Activated T-helper 1 cell treated with anti-CD3 and anti-CD28 coated beads, Interleukin-12 subunit alpha, Interleukin-12 subunit beta, Interleukin-2, Interleukin-4 antibody, amounts not matched to agents 30 ng/mL and 10 ng/mL and 1 ng/mL, durations not matched to agents 14 hours and 24 hours and 36 hours (primary cell): ENCODE measurements at regions not wholly inside any gene's neighbourhood (a gene's known extent, or its start where the extent isn't known, plus 50 kb on each side); places are given as distances from the start of the nearest gene placed in this dataset.

ENCODE experiments used
- DNase-seq: peaks from one replicate; pipeline ENCODE4 v3.0.0; 2021; ENCODE audit warnings: low spot score
- H3K27ac Mint-ChIP-seq: one replicate; pipeline ENCODE4 v1.8.0; 2021; ENCODE audit warnings: mild to moderate bottlenecking, mixed read lengths
- H3K27me3 Mint-ChIP-seq: one replicate; pipeline ENCODE4 v1.8.0; 2022; ENCODE audit warnings: mild to moderate bottlenecking, moderate library complexity, mixed read lengths; ENCODE audit not compliant: insufficient read depth
- H3K36me3 Mint-ChIP-seq: one replicate; pipeline ENCODE4 v1.8.0; 2021; ENCODE audit warnings: low read depth, mixed read lengths
- H3K4me1 Mint-ChIP-seq: one replicate; pipeline ENCODE4 v1.8.0; 2021; ENCODE audit warnings: low read depth, mixed read lengths
- H3K4me3 Mint-ChIP-seq: one replicate; pipeline ENCODE4 v1.8.0; 2021; ENCODE audit warnings: mild to moderate bottlenecking, moderate library complexity, mixed read lengths
- H3K9me3 Mint-ChIP-seq: one replicate; pipeline ENCODE4 v1.8.0; 2021; ENCODE audit warnings: mixed read lengths
- intact Hi-C: fragments of 100-400 bp; cut with micrococcal nuclease; formaldehyde crosslinking; loops from one replicate; pipeline ENCODE4 v1.15.1; 2024

GRCh38 chr2:579351-579886 is 97.8 kb downstream of the TMEM18 start:
- peaks cover 10% of the 10 kb centered on the region for H3K9me3 Mint-ChIP-seq
- H3K27ac Mint-ChIP-seq: no peak overlapping the region
- no peak for DNase-seq
- intact Hi-C loops: no loop called here
- no peaks in the 10 kb centered on the region for H3K36me3 Mint-ChIP-seq
- no peak overlapping the region for H3K4me3 Mint-ChIP-seq
- H3K4me1 Mint-ChIP-seq: no peaks in the 10 kb centered on the region
- peaks cover 5% of the 10 kb centered on the region for H3K27me3 Mint-ChIP-seq

- intact Hi-C loops: no loop called here
- Mint-ChIP-seq H3K36me3 (no peaks in the 10 kb centered on the region), H3K27ac (no peak overlapping the region), H3K27me3 (peaks cover 6% of the 10 kb centered on the region), H3K9me3 (peaks cover 10% of the 10 kb centered on the region), H3K4me3 (no peak overlapping the region), H3K4me1 (no peaks in the 10 kb centered on the region)
- DNase-seq: no peak
These were observed 100.9 kb downstream of the TMEM18 start for GRCh38 chr2:576292-576691.

GRCh38 chr2:575727-576236 is 101.4 kb downstream of the TMEM18 start:
- intact Hi-C loops: no loop called here
- Mint-ChIP-seq H3K27ac (no peak overlapping the region), H3K27me3 (peaks cover 8% of the 10 kb centered on the region), H3K4me3 (no peak overlapping the region), H3K36me3 (no peaks in the 10 kb centered on the region), H3K9me3 (peaks cover 10% of the 10 kb centered on the region), H3K4me1 (no peaks in the 10 kb centered on the region)
- DNase-seq: no peak

- H3K9me3 Mint-ChIP-seq: peaks cover 10% of the 10 kb centered on the region
- no peaks in the 10 kb centered on the region for H3K4me1 Mint-ChIP-seq
- intact Hi-C loops: no loop called here
- H3K36me3 Mint-ChIP-seq: no peaks in the 10 kb centered on the region
- no peak overlapping the region for H3K27ac Mint-ChIP-seq
- H3K4me3 Mint-ChIP-seq: no peak overlapping the region
- peaks cover 13% of the 10 kb centered on the region for H3K27me3 Mint-ChIP-seq
- DNase-seq: no peak
These were observed 102.0 kb downstream of the TMEM18 start for GRCh38 chr2:575030-575726.

GRCh38 chr2:573805-574392 is 103.3 kb downstream of the TMEM18 start:
- no peak for DNase-seq
- Mint-ChIP-seq H3K4me3 (no peak overlapping the region), H3K9me3 (peaks cover 10% of the 10 kb centered on the region), H3K27ac (no peak overlapping the region), H3K36me3 (no peaks in the 10 kb centered on the region), H3K27me3 (peaks cover 13% of the 10 kb centered on the region), H3K4me1 (no peaks in the 10 kb centered on the region)
- intact Hi-C loops: no loop called here

GRCh38 chr2:573025-573424 is 104.2 kb downstream of the TMEM18 start:
- H3K36me3 Mint-ChIP-seq: no peaks in the 10 kb centered on the region
- intact Hi-C loops: no loop called here
- no peaks in the 10 kb centered on the region for H3K4me1 Mint-ChIP-seq
- no peak for DNase-seq
- no peak overlapping the region for H3K4me3 Mint-ChIP-seq
- peaks cover 12% of the 10 kb centered on the region for H3K27me3 Mint-ChIP-seq
- H3K27ac Mint-ChIP-seq: no peak overlapping the region
- H3K9me3 Mint-ChIP-seq: peaks cover 10% of the 10 kb centered on the region

GRCh38 chr2:569681-570080 is 107.5 kb downstream of the TMEM18 start:
- Mint-ChIP-seq H3K27me3 (peaks cover 8% of the 10 kb centered on the region), H3K4me3 (no peak overlapping the region)

GRCh38 chr2:568639-569235 is 108.5 kb downstream of the TMEM18 start:
- Mint-ChIP-seq H3K4me3 (no peak overlapping the region), H3K9me3 (no peaks in the 10 kb centered on the region), H3K27me3 (peaks cover 8% of the 10 kb centered on the region), H3K36me3 (no peaks in the 10 kb centered on the region), H3K27ac (no peak overlapping the region), H3K4me1 (no peaks in the 10 kb centered on the region)
- intact Hi-C loops: no loop called here
- DNase-seq: no peak

More at GRCh38 chr2:569681-570080, 107.5 kb downstream of the TMEM18 start:
- no peak overlapping the region for H3K27ac Mint-ChIP-seq
- no peaks in the 10 kb centered on the region for H3K4me1 Mint-ChIP-seq
- intact Hi-C loops: no loop called here
- no peak for DNase-seq
- H3K9me3 Mint-ChIP-seq: no peaks in the 10 kb centered on the region
- no peaks in the 10 kb centered on the region for H3K36me3 Mint-ChIP-seq

GRCh38 chr2:567865-568638 is 109.2 kb downstream of the TMEM18 start:
- Mint-ChIP-seq H3K27me3 (peaks cover 8% of the 10 kb centered on the region), H3K27ac (no peak overlapping the region)

GRCh38 chr2:567496-567864 is 109.7 kb downstream of the TMEM18 start:
- Mint-ChIP-seq H3K27me3 (peaks cover 8% of the 10 kb centered on the region), H3K4me3 (no peak overlapping the region), H3K27ac (no peak overlapping the region), H3K4me1 (no peaks in the 10 kb centered on the region), H3K9me3 (no peaks in the 10 kb centered on the region), H3K36me3 (no peaks in the 10 kb centered on the region)
- DNase-seq: no peak
- intact Hi-C loops: no loop called here

More at GRCh38 chr2:567865-568638, 109.2 kb downstream of the TMEM18 start:
- intact Hi-C loops: no loop called here
- DNase-seq: no peak
- Mint-ChIP-seq H3K4me1 (no peaks in the 10 kb centered on the region), H3K9me3 (no peaks in the 10 kb centered on the region), H3K4me3 (no peak overlapping the region), H3K36me3 (no peaks in the 10 kb centered on the region)

- H3K27ac Mint-ChIP-seq: no peak overlapping the region
- intact Hi-C loops: no loop called here
- peaks cover 8% of the 10 kb centered on the region for H3K27me3 Mint-ChIP-seq
- no peak for DNase-seq
- H3K4me3 Mint-ChIP-seq: no peak overlapping the region
- H3K36me3 Mint-ChIP-seq: no peaks in the 10 kb centered on the region
- H3K4me1 Mint-ChIP-seq: no peaks in the 10 kb centered on the region
- no peaks in the 10 kb centered on the region for H3K9me3 Mint-ChIP-seq
These were observed 110.6 kb downstream of the TMEM18 start for GRCh38 chr2:566379-567313.
